ENCODE measurements at regions not wholly inside any gene's neighbourhood (a gene's known extent, or its start where the extent isn't known, plus 50 kb on each side); places are given as distances from the start of the nearest gene placed in this dataset.

DNA sequence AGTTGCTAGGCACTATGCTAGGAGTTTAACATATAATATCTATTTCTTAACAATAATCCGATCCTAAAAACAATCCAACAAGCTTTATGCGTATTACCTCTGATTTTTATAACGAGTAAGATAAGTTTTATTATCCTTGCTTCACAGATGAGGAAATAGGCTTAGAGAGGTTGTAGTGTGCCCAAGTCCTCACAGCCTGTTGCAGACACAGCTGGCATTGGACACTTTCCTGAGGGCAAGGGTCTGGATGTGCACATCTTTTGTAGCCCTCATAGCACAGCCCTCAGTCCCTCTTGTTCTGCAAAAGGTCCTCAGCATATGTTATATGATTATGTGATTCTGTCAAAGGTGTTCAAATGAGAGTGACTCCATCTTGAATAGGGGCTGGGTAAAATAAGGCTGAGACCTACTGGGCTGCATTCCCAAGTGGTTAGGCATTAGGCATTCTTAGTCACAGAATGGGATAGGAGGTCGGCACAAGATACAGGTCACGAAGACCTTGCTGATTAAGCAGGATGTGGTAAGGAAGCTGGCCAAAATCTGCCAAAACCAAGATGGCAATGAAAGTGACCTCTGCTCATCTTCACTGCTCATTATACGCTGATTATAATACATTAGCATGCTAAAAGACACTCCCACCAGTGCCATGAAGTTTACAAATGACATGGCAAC lies 75.7 kb upstream of the F3 start:
- DNase-seq (ENCODE audit: low read depth), result peak; percentile 58

DNA sequence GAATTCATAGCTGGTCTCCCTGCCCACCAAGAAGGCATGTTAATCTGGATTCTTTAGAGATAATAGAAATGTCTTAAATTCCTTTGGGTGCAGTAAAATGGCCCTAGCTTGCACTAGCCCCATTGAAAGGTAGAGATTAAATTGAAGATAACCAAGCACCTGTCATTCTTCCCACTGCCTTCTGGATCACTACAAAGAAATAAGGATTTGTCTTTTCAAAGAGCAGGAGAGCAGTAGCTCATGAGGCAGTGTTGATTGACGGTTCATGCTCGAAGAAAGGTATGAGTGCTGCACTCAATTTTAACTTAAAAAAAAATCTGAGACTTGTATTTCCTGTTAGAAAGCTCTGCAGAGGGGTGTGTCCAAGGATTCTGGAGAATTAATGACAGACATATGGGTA lies 74.9 kb upstream of the F3 start:
- DNase-seq (ENCODE audit: low read depth), result no peak

DNA sequence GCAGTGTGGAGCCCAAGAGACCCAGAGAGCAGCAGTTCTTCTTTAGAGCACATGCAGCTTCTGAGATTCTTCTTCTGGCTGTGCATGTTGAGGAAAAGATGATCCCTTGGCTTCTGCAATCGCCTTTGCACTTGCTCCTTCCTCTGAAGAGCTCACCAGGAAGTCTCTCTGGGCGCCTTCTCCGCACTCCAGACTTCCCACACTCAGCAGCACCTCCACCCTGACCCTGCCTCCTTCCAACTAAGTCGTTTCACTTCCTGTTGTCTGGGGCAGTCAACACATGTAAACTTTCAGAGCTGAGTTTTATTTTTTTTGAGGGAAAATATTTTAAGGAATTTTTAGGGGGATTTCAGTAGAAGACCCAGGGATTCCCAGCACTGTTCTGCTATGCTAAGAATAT lies 73.4 kb upstream of the F3 start:
- no peak for DNase-seq (ENCODE audit: low read depth)

GRCh38 chr1:94614168-94614815 lies 72.7 kb upstream of the F3 start:
- no peak for DNase-seq (ENCODE audit: low read depth)

DNA sequence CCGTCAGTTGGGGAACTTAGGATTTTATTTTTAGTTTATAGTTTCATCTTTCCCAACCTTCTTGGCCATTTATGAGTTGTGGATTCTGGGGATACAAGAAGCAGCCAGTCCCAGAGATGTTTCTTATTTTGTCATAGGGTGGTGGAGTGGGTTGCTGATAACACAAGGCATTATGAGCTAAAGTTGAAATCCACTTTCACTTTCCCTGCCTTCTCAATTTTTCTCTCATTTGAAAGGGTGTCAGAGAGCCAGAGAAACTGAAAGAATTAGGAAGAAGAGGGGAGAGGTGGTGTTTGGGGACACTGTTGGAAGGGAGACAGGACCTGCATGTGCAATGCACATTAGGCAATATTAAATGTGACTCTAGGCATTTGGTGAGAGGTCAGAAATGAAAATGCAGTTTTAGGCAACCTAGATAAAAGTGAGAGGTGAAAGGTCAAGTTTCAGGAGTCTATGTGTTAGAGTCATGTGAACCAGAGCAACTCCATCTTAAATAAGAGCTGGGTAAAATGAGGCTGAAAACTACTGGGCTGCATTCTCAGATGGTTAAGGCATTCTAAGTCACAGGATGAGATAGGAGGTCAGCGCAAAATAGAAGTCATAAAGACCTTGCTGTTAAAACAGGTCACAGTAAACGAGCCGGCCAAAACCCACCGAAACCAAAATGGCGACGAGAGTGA lies 71.1 kb upstream of the F3 start:
- no peak for DNase-seq (ENCODE audit: low read depth)

DNA sequence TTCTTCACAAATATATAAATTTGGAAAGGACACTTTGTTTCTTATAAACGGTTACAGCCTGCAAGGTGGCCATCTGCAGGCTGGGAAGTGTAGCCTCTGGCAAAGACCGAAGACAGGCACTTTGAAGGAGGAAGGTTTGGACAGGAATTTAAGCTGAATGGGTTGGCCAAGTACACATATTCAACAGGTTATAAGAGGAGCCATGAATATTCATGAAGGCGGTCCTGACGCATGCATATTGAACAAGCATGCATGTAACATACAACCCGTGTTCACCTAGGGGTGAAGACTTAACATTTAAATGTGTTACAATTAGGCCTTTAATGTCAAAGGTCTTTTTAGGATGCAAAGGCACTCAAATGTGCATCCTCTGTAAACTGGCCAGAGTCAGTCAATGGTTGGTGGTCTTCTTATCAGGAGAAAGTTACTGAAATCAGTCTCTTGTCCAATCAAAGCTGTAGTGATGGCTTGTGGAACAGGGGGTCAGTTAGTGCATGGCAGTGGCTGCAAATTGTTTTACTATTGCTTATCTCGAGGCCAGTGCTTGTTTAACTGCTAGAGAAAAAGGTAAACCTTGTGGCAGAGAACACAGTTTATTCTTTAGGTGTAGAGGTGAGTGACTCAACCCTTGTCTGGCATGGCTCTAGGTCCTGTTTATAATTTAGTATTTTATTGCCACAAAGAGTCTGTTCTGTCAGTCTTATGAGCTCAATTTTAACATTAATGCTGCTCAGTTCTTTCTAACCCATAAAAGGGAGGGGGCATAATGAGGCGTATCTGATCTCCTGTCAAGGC lies 70.3 kb upstream of the F3 start:
- no peak for DNase-seq (ENCODE audit: low read depth)

DNA sequence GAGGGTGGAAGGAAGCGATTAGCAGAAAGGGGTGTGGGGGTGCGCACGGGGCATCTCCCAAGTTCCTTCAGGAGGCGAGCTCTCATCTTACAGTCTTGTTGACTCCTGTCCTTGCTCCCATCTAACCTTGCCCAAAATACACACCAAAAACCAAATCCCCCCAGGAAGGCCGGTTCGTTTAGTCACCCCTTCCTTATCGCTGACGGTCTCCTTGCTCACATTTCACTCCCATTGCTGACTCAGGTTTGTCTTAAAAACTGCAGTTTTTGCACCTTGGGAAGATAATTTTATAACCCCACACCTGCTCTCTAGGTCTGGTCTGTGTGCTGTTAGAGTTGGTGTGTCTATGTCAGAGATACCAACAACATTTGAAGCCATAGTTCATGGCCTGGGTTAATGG lies 68.1 kb upstream of the F3 start:
- DNase-seq (ENCODE audit: low read depth), result no peak

DNA sequence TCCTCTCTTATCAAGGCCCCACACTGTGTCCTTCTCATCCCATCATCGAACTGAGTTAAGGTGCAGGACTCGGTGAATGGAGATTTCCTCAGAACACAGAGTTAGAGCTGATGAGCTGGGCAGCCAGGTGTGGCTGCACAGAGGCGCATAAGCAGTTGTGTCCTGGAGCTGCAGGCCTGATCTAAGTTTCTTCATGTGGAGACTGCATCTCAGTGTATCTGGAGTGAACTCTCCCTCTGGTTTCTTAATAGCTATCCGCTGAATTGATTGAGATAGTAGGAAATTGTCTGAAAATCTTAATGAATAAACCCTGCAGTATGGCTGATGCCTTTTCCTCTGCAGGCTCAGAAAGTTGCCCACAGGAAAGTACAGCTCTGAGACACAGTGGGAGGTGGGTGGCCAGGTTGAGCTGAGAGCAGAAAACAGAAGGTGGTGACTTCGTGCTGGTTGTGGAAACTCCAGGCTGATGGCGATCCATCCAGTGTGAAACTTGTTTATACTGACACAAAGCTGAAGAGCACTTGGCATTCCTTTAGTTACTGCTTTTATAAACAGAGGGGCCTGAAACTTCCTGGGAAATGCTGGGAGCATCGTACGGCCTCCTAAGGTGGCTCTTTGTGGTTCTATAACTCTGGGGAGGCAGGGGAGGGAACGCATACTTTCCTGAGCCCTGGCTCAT lies 67.4 kb upstream of the F3 start:
- no peak for DNase-seq (ENCODE audit: low read depth)

DNA sequence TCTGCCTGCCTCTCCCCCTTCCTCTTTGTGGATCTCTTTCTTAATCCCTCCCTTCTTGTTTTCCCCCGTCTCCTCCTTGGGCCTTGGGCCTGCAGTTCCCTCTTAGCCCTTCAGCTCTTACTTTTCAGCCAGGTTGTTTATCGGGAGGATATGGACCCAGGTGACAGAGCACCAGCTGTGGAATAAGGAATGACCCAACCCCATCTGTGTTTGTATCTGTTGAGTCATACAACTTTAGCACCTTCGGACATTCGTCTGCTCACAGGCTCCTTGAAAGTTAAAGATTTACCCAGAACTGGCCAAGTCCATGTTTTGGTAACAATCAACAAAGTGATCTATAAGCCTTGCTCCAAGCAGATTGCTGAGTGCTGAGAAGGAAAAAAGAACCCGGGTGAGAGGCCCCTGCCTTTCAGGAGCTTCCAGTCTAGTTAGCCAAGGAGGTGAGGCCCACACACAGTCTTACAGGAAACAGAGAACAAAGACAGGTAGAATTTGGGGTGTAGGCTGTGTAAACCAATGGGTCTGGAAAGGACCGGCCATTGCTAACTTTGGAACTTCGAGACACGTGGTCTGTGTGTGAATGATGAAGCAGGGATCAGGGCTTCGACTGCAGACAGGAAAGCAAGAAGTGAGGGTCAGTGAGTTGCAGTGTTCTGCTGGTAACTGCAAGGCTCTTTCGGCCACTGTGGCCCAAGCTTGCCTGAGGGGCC lies 66.7 kb upstream of the F3 start:
- no peak for DNase-seq (ENCODE audit: low read depth)

DNA sequence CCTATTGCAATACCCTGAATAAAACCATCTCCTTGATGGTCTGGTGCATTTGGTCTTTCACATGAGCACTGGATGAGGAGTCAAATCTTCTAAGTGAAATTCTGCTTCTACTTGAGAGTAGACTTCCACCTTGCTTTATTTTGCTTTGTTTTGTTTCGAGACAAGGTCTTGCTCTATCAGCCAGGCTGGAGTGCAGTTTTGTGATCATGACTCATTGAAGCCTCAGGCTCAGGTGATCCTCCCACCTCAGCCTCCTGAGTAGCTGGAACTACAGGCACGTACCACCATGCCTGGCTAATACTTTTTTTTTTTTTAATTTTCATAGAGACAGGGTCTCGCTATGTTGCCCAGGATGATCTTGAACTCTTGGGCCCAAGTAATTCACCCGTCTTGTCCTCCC lies 65.8 kb upstream of the F3 start:
- no peak for DNase-seq (ENCODE audit: low read depth)

DNA sequence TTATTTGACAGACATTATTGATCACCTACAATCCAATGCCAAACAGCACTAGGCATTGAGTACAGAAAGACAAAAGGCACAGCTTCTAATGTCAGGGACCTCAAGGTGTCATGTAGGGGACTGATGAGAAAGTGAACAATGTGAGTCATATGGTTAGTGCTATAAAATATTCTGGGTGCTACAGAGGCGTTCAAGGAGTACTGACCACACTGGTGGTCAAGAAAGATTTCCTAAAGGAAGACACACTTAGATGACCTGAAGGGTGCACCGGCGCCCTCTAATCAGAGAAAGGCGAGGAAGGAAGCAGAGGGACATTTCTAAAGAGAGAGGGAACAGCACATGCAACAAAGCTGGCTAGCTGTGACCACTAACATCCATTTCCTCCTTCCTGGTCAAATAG lies 64.9 kb upstream of the F3 start:
- DNase-seq (ENCODE audit: low read depth), result no peak

- DNase-seq (ENCODE audit: low read depth), result no peak
Measured at GRCh38 chr1:94603663-94604062, 62.1 kb upstream of the F3 start.

DNA sequence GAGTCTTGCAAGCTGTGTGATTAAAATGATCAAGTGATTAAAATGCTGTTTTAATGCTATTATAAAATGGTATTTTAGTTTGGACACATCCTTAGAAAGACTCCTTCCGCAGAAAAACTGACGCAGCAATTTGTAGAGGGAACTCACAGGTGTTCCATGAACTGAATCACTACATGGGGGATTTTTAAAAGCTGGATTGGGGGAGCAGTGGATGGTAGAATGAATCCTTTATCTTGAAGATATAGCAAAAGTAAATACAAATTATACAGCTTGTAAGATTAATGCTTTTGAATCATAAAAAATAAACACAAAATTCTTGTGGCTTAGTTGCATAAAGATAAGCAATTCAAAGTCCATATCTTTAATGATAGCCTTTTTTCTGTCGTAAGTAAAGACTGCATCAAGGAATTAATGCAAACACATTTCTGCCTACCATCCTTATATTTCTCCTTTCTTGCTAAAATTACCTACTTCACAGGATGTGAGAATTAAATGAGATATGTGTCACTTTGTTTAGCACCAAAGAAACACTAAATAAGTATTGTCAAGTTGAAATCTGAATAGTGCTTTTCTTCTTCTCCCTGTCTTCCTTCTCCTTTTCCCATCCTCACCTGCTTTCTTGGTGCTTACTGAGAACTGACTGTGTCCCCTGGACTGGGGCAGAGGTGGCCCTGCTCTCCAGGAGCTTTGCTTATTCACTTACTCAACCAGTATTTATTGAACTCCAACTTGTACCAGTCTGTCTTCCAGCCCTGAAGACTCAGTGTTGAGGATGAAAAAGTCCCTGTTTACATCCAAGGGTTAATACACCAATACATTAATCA lies 61.5 kb upstream of the F3 start:
- DNase-seq (ENCODE audit: low read depth), result no peak

- DNase-seq (ENCODE audit: low read depth), result no peak
Measured at GRCh38 chr1:94602316-94602715, 60.8 kb upstream of the F3 start.

- no peak for DNase-seq (ENCODE audit: low read depth)
Measured at GRCh38 chr1:94600556-94600955, 59.0 kb upstream of the F3 start.

GRCh38 chr1:94599095-94599813 lies 57.7 kb upstream of the F3 start:
- no peak for DNase-seq (ENCODE audit: low read depth)

GRCh38 chr1:94597701-94598100 lies 56.1 kb upstream of the F3 start:
- peak; percentile 37 for DNase-seq (ENCODE audit: low read depth)

GRCh38 chr1:94596260-94596659 lies 54.7 kb upstream of the F3 start:
- no peak for DNase-seq (ENCODE audit: low read depth)

- DNase-seq (ENCODE audit: low read depth), result peak; percentile 42
Measured at GRCh38 chr1:94595658-94596057, 54.1 kb upstream of the F3 start.

DNA sequence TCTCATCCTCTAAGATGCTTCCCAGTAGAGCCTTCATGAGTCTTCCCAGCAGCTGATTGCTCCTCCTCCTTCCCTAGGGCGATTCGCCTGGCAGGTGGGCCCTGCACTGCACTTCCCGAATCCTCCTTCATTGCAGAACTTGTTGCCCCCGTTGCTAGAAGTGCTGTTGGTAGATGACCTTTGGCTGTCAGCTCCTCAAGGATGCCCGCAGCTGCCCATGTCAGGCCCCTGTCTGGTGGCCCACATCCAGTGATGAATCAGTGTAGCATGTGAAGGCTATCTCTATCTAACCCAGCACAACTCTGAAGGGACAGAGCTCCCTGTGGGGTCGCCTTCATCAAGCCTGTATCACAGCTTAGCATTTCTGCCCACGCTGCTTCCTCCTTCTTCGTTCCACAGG lies 52.1 kb upstream of the F3 start:
- DNase-seq (ENCODE audit: low read depth), result no peak

All from GM04504 (cell line).